Nephron progenitor cell (in vitro differentiated cells): ENCODE measurements at regions not wholly inside any gene's neighbourhood (a gene's known extent, or its start where the extent isn't known, plus 50 kb on each side); places are given as distances from the start of the nearest gene placed in this dataset.

Experiments
- DNase-seq: peaks from one replicate; pipeline ENCODE4 v3.0.0; 2021
- H3K27ac Mint-ChIP-seq: 2 replicates; pipeline ENCODE4 v1.8.0; 2021; ENCODE audit warnings: mild to moderate bottlenecking, moderate library complexity, mixed read lengths
- H3K27me3 Mint-ChIP-seq: 2 replicates; pipeline ENCODE4 v1.8.0; 2021; ENCODE audit warnings: mild to moderate bottlenecking, low read depth, mixed read lengths; ENCODE audit not compliant: poor library complexity
- H3K36me3 Mint-ChIP-seq: 2 replicates; pipeline ENCODE4 v1.8.0; 2021; ENCODE audit warnings: low read depth, mixed read lengths
- H3K4me1 Mint-ChIP-seq: 2 replicates; pipeline ENCODE4 v1.8.0; 2021; ENCODE audit warnings: mixed read lengths
- H3K4me3 Mint-ChIP-seq: 2 replicates; pipeline ENCODE4 v1.8.0; 2021; ENCODE audit warnings: mild to moderate bottlenecking, moderate library complexity, mixed read lengths
- H3K9me3 Mint-ChIP-seq: 2 replicates; pipeline ENCODE4 v1.8.0; 2021; ENCODE audit warnings: mild to moderate bottlenecking, moderate library complexity, mixed read lengths
- CTCF ChIP-seq: fragments of 200-600 bp; sonication (generic); IDR thresholded peaks from 2 replicates; pipeline ENCODE4 v1.5.0; 2021; ENCODE audit warnings: antibody characterized with exemption

GRCh38 chrX:4175221-4175620 is 461.8 kb upstream of the PRKX start:
- peaks cover 14% of the 10 kb centered on the region for H3K36me3 Mint-ChIP-seq

GRCh38 chrX:4173743-4174142 is 460.3 kb upstream of the PRKX start:
- H3K27me3 Mint-ChIP-seq = peaks cover 2% of the 10 kb centered on the region
- DNase-seq = no peak
- H3K36me3 Mint-ChIP-seq = peaks cover 18% of the 10 kb centered on the region
- H3K4me3 Mint-ChIP-seq = no peak overlapping the region
- TF ChIP-seq CTCF = no peak
- H3K27ac Mint-ChIP-seq = no peak overlapping the region
- peaks cover 37% of the 10 kb centered on the region for H3K9me3 Mint-ChIP-seq
- H3K4me1 Mint-ChIP-seq = peaks cover 8% of the 10 kb centered on the region

More at GRCh38 chrX:4175221-4175620, 461.8 kb upstream of the PRKX start:
- DNase-seq = no peak
- Mint-ChIP-seq H3K4me1 (no peaks in the 10 kb centered on the region), H3K27ac (no peak overlapping the region), H3K4me3 (no peak overlapping the region), H3K27me3 (peaks cover 2% of the 10 kb centered on the region), H3K9me3 (peaks cover 34% of the 10 kb centered on the region)
- TF ChIP-seq CTCF = no peak

GRCh38 chrX:4151798-4152197 is 438.3 kb upstream of the PRKX start:
- no peak overlapping the region for H3K4me3 Mint-ChIP-seq
- peaks cover 23% of the 10 kb centered on the region for H3K9me3 Mint-ChIP-seq
- no peaks in the 10 kb centered on the region for H3K27me3 Mint-ChIP-seq
- peaks cover 5% of the 10 kb centered on the region for H3K36me3 Mint-ChIP-seq
- no peak overlapping the region for H3K27ac Mint-ChIP-seq
- no peak for TF ChIP-seq CTCF
- no peaks in the 10 kb centered on the region for H3K4me1 Mint-ChIP-seq
- DNase-seq = no peak

- Mint-ChIP-seq H3K9me3 (peaks cover 20% of the 10 kb centered on the region), H3K4me3 (no peak overlapping the region), H3K27ac (no peak overlapping the region), H3K36me3 (peaks cover 5% of the 10 kb centered on the region), H3K4me1 (no peaks in the 10 kb centered on the region), H3K27me3 (no peaks in the 10 kb centered on the region)
- no peak for TF ChIP-seq CTCF
- DNase-seq = no peak
Observed at GRCh38 chrX:4150259-4150658, 436.8 kb upstream of the PRKX start.

GRCh38 chrX:4129626-4130025 is 416.2 kb upstream of the PRKX start:
- no peak for TF ChIP-seq CTCF
- Mint-ChIP-seq H3K27ac (peak overlapping the region; percentile 36), H3K4me3 (no peak overlapping the region), H3K9me3 (peaks cover 42% of the 10 kb centered on the region), H3K36me3 (no peaks in the 10 kb centered on the region), H3K27me3 (peaks cover 4% of the 10 kb centered on the region), H3K4me1 (peaks cover 20% of the 10 kb centered on the region)
- no peak for DNase-seq

GRCh38 chrX:4118666-4119530 is 405.4 kb upstream of the PRKX start:
- no peak for DNase-seq
- Mint-ChIP-seq H3K27me3 (peaks cover 3% of the 10 kb centered on the region), H3K36me3 (no peaks in the 10 kb centered on the region), H3K27ac (no peak overlapping the region), H3K9me3 (no peaks in the 10 kb centered on the region), H3K4me3 (no peak overlapping the region), H3K4me1 (no peaks in the 10 kb centered on the region)
- TF ChIP-seq CTCF = no peak
